HG03354 (cell line): ENCODE measurements at regions not wholly inside any gene's neighbourhood (a gene's known extent, or its start where the extent isn't known, plus 50 kb on each side); places are given as distances from the start of the nearest gene placed in this dataset.

ENCODE experiments used
- ATAC-seq: cut with Tn5 transposase; IDR thresholded peaks from one replicate; pipeline ENCODE4 v1.9.1; 2021; ENCODE audit warnings: mild to moderate bottlenecking; ENCODE audit not compliant: unreplicated experiment, poor library complexity, severe bottlenecking

DNA sequence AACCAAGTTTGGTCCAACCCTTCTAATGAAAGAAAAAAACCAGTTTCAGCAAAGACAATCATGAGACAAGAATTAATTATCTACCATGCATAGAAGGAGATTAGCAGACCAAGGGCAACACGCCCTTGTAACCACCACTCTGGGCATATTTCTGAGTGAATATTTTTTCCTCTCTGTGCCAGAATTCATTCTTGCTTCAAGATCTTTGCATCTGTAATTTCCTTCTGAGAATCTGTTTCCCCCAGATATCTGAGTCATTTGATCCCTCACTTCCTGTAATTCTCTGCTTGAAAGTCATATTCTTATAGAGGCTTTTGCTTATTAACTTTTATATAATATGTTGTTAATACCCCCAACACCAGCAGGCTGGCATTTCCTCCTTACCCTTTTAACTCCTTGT, 243.7 kb downstream of the SLC16A7 start:
- no peak for ATAC-seq

DNA sequence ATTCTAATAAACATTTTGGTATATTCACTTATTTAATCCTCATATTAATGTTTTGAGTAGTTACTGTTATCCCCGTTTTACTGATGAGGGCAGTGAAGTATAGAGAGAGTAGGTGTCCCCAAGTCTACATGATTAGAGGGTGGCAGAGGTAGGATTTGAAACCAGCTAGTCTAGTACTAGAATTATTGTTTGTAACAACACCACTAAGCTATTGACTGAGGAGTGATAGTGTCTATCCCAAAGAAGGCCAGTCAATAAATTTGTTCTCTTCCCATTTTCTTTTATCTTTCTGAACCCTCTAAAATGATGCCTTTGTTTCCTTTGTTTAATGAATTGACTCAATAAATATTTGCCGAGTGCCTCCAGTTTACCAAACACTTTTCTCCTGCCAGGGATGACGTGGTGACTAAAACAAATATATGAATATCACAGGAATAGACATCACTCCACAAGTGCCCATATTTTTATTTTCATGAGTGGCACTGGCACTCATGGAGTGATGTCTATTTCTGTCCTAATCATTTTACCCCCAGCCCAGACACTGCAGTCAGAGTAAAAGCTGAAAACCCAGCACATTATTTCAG, 247.5 kb downstream of the SLC16A7 start:
- no peak for ATAC-seq

- no peak for ATAC-seq
Measured at GRCh38 chr12:59844750-59845149, 248.9 kb downstream of the SLC16A7 start.

DNA sequence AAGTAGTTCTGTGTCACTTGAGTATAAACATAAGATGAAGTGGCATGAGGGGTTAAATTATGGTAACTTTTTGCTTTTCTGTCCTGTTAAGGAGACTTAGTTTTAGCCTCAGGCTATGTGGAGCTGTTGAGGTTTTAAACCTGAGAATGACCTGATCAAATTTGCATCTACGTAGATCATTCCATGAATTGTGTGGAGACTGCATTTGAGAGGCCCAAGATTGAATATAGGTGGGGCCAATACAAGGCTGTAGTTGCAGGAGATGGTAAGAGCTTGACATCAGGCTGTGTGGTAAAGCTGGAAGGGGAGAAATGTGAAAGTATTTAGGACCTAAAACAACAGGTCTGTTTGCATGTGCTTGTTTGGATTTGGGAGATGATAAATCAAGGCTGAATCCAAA, 249.5 kb downstream of the SLC16A7 start:
- ATAC-seq = no peak

GRCh38 chr12:59847127-59847526, 251.3 kb downstream of the SLC16A7 start:
- ATAC-seq = no peak

DNA sequence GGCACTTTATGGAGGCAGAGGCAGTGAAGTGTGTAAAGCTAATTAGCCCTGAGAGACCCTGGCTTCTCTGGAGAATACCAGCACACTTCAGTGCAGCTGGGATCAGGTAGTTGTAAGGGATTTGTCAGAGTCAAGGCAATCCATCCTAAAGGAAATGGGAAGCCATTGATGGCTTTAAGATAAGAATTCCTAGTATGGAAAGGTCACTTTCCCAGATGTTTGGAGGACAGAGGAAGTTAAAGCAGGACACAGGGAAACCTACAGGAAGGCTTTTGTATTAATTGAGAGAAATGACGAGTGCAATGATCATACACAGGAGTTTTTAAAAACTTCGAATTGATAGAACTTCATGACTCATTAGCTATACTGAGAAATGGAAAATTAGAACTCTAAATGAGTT, 254.4 kb downstream of the SLC16A7 start:
- no peak for ATAC-seq

- ATAC-seq = no peak
Measured at GRCh38 chr12:59858508-59859170, 262.8 kb downstream of the SLC16A7 start.

GRCh38 chr12:59859171-59859510, 263.3 kb downstream of the SLC16A7 start:
- ATAC-seq = no peak

- ATAC-seq = no peak
Measured at GRCh38 chr12:59861635-59862034, 265.8 kb downstream of the SLC16A7 start.

DNA sequence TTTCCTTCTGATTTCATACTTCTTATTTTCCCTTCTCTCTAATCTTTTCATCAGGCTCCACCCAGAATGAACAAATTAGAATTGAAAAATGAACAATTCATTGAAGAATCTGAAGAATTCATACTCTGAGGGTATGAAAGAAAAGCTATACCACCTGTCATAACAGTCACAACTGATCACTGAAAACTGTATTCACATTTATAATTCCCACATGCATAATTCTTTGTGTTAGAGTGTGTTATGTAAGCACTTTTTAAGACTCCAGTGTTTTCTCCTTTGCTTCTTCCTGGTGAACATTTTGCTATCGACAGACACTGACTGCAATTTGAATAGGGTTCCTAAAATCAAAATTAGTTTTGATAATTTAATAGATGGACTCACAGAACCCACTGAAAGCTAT, 271.2 kb downstream of the SLC16A7 start:
- no peak for ATAC-seq

DNA sequence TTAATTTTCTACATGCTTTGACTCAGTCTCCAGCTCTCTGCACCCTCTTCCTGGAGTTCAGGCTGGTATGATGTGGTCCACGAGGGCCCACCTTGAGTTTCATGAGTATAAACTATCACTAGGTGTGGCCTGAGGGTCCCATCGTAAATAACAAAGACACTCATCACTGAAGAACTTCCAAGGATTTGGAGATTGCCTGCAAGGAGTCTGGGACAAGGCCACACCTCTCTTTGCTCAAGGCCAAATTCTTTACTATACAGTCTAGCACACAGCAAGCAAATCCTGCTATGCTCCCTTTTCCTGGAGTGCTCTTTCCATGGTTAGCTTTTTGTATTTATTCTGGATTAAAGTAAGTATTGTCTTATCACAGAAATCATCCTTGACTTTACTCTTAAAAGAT, 271.9 kb downstream of the SLC16A7 start:
- no peak for ATAC-seq

DNA sequence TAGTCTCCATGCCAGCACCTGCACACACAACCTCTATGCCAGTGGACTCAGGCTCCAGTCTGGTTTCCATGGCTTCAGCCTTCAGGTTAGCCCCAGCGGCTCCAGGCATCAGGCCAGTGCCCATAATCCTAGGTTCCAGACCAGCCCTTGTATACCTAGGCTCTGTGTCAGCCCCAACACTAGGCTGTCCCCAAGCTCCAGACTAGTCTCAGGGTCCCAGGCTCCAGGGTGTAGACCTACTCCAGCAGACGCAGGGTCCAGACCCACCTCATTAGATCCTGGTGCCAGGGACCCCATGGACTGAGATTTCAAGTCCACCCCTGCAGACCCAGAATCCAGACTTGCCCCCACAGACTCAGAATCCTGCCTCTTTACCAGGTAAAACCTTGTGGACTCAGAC, 275.9 kb downstream of the SLC16A7 start:
- no peak for ATAC-seq

DNA sequence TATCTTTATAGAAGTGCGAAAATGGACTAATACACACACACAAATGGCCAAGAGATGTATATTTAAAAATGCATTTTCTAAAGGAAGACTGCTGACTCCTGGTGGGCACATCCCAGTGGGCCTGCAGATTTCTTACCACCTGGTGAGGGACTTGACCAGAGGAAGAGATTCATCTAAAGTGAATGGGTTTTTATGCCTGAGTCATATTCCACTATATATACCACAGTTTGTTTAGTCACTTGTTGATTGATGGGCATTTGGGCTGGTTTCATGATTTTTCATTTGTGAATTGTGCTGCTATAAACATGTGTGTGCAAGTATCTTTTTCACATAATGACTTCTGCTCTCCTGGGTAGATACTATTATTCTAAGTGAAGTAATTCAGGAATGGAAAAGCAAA, 277.3 kb downstream of the SLC16A7 start:
- ATAC-seq = no peak

DNA sequence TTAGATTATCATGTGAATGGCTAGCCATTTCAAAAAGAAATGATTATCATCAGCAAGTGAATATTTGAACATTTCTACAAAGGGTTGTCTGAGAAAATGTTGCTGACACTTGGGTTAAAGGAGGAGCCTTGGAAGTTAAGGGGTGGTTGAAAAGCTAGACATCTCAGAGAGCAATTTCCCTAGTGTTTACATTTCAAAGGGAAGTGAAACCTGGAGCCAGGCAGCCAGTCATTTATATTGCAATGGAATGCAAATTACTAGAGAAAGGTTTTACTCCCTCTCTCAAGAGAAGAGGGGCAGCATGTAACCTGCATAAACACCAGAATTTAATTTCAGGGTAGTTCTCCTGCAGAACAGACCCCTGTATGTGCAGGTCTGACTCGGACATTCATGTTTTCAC, 279.0 kb downstream of the SLC16A7 start:
- ATAC-seq = no peak

DNA sequence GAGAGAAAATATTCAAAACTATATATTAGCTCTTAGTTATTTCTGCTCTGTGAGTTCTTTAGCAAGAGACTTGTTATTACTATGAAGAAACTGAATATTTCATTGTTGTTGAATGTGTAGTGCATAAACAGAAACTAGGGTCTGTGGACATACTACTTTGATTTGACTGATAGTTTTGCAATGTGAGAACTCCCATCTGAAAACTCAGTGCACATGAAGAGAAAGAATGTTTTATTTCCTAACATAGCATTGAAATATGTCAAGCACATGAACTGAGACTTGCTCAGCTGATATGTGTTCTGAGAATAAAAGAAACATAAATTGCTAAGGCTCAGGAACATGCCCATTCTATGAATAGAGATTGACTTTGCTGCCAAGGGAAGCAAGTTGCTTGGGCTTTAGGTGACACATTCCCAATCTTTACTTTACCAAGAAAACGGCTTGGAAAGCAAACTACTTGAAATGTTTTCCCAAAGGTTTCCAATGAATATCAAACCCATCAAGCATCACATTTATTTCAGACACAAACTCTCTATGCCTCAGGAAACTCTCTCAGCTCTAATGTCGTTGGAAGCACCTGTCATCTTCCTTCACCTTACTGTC, 290.4 kb downstream of the SLC16A7 start:
- ATAC-seq = no peak

DNA sequence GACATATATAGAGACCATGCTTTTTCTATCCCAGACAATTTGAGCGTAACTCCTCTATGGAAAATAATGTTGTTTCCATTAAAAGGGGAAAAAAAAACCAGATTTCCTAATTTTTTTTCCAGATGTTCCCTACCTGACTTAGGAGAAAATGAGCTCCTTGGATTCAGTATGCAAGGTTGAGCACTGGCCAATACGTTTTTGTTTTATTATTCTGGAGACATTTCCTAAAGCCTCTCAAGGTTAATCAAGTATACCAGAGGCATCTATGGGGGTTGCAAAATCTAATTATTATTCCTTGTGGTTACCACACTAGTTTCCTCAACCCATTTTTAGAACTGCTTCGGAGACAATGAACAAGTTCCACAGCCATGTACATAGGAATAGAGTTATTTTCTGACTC, 291.3 kb downstream of the SLC16A7 start:
- ATAC-seq = no peak

DNA sequence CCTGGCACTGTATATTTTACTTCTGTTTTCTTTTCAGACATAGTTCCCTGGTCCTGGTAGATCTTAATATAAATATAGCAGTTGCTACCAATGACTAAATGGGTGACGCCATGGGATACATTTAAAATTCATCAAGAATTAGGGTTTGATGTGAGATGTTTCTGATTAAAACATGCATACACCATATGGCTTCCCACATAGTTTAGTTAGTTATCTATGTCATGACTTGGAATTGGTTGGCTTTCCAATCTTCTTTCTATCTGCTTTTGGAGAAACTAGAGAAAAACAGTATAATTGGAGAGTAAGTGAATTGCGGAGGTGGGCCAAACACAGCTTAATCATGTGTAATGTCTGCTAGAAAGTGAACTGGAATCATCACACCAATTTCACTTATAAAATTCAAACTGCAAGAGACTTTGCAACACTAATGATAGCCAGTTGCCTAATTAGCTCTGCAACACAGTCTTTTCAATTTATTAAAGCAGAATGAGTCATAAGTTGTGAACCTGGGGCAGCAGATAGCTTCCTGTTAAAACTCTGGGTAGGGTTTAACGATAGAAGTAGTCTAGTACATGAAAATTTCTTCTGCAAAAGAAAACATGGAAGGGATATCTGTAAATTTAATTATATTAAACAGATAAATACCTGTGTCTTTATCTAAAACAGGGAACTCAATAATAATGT, 295.2 kb downstream of the SLC16A7 start:
- no peak for ATAC-seq

DNA sequence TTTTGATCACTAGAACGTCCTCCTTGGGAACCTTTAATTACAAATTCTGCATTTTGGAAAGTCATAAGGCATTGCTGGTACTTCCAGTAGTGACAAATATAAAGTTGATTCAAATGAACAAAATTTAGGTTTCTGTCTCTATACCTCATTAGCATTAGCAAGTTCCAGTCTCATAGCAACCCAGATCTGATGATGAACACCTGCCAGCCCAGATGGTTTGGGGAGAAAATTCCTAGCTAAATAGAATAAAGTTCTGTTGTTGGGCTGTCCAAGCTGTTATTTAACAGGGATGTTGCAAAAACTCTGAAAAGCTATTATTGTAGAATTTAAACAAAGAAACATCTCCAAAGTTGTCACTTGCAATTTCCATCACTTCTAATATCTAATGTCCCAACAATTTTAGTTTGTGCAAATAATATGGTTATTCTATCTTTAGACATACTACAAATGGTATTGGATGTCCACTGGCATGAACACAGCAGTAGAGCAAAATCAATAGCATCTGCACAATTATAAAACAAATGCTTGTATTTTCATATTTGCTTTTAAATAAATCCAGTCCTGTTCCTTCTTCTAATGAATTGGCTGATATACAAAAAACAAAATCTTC, 299.4 kb downstream of the SLC16A7 start:
- no peak for ATAC-seq

DNA sequence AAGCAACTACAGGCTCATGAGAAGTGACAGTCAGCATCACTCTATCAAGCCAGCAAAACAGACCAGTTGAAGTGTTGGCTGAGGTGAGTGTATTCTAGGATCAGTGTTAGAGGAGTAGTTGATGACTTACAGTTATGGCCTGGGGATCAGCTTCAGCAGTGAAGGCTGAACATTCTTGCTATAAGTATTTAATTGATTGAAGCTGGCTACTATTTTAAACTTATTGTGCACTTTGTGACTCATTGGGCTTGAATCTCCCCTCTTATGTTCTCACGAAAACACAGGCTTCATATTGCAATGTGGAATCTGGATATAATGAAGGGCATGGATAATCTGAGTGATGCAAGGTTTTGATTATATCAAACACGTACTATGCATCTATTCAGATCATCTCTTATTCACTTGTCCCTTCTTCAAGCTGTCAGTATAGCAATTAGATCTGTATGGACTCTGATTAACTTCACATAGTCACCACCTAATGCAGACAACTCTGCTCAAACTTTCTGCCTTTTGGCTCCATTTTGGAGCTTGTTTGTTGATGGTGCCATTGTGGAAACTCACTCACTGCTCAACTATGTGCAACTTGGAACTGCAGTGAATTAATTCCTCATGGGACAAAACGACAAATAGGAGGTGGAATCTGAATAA, 309.2 kb downstream of the SLC16A7 start:
- no peak for ATAC-seq

- ATAC-seq = no peak
Measured at GRCh38 chr12:59911516-59911915, 315.7 kb downstream of the SLC16A7 start.
